Ishikawa (cell line): ENCODE measurements at regions not wholly inside any gene's neighbourhood (a gene's known extent, or its start where the extent isn't known, plus 50 kb on each side); places are given as distances from the start of the nearest gene placed in this dataset.

Experiments used
- CREB1 ChIP-seq: IDR thresholded peaks from 2 replicates; pipeline ENCODE4 v1.6.1; 2012; ENCODE audit warnings: low read depth
- EGR1 ChIP-seq: IDR thresholded peaks from 2 replicates; pipeline ENCODE4 v1.6.1; 2012
- EP300 ChIP-seq: IDR thresholded peaks from 2 replicates; pipeline ENCODE4 v1.6.1; 2012; ENCODE audit warnings: borderline replicate concordance
- FOXM1 ChIP-seq: IDR thresholded peaks from 2 replicates; pipeline ENCODE4 v1.6.1; 2012; ENCODE audit warnings: low read depth, borderline replicate concordance
- MAX ChIP-seq: IDR thresholded peaks from 2 replicates; pipeline ENCODE4 v1.6.1; 2012
- NFIC ChIP-seq: IDR thresholded peaks from 2 replicates; pipeline ENCODE4 v1.6.1; 2012
- RAD21 ChIP-seq: IDR thresholded peaks from 2 replicates; pipeline ENCODE4 v1.6.1; 2012; ENCODE audit warnings: low read depth
- TAF1 ChIP-seq: IDR thresholded peaks from 2 replicates; pipeline ENCODE4 v1.6.1; 2012; ENCODE audit warnings: low read depth, mild to moderate bottlenecking
- TCF12 ChIP-seq: IDR thresholded peaks from 2 replicates; pipeline ENCODE4 v1.6.1; 2012; ENCODE audit warnings: low read depth
- TEAD4 ChIP-seq: IDR thresholded peaks from 2 replicates; pipeline ENCODE4 v1.6.1; 2012
- YY1 ChIP-seq: IDR thresholded peaks from 2 replicates; pipeline ENCODE4 v1.6.1; 2012; ENCODE audit warnings: low read depth
- ZBTB7A ChIP-seq: IDR thresholded peaks from 2 replicates; pipeline ENCODE4 v1.6.1; 2012; ENCODE audit warnings: low read depth
- TF ChIP-seq, protein P1 (sequence below): IDR thresholded peaks from 2 replicates; pipeline ENCODE4 v1.6.1; 2012; ENCODE audit warnings: low read depth, mild to moderate bottlenecking
- TF ChIP-seq, protein P2 (sequence below): IDR thresholded peaks from 2 replicates; pipeline ENCODE4 v1.6.1; 2012

DNA sequence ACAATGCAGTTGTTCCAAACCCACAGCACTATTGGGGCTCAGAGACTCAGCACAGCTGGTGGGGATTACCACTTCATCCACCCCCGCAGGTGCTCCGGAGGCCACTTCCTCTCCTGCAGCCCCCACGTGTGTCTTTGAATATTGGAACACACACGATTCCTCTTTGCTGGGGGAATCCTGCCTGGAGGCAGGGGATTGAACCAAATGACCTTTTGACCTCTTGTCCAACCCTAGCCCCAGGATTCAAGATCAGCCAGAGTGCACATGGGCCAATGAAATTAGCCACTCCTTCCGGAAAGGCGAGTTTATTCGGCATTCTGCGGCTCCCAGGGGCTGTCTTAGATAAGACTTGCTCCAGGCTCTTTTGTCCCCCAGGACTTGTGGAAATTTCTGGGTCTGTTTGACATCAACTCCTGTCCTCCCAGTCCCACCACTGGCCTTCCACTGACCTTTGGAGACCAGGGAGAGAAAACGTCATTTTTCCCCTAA is 350.2 kb downstream of the FOXL1 start:
- TF ChIP-seq, protein P1, sequence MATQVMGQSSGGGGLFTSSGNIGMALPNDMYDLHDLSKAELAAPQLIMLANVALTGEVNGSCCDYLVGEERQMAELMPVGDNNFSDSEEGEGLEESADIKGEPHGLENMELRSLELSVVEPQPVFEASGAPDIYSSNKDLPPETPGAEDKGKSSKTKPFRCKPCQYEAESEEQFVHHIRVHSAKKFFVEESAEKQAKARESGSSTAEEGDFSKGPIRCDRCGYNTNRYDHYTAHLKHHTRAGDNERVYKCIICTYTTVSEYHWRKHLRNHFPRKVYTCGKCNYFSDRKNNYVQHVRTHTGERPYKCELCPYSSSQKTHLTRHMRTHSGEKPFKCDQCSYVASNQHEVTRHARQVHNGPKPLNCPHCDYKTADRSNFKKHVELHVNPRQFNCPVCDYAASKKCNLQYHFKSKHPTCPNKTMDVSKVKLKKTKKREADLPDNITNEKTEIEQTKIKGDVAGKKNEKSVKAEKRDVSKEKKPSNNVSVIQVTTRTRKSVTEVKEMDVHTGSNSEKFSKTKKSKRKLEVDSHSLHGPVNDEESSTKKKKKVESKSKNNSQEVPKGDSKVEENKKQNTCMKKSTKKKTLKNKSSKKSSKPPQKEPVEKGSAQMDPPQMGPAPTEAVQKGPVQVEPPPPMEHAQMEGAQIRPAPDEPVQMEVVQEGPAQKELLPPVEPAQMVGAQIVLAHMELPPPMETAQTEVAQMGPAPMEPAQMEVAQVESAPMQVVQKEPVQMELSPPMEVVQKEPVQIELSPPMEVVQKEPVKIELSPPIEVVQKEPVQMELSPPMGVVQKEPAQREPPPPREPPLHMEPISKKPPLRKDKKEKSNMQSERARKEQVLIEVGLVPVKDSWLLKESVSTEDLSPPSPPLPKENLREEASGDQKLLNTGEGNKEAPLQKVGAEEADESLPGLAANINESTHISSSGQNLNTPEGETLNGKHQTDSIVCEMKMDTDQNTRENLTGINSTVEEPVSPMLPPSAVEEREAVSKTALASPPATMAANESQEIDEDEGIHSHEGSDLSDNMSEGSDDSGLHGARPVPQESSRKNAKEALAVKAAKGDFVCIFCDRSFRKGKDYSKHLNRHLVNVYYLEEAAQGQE = no peak
- TF ChIP-seq YY1 (no peak), TEAD4 (no peak), RAD21 (no peak)
- TF ChIP-seq, protein P2, sequence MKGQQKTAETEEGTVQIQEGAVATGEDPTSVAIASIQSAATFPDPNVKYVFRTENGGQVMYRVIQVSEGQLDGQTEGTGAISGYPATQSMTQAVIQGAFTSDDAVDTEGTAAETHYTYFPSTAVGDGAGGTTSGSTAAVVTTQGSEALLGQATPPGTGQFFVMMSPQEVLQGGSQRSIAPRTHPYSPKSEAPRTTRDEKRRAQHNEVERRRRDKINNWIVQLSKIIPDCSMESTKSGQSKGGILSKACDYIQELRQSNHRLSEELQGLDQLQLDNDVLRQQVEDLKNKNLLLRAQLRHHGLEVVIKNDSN = no peak

GRCh38 chr16:86929057-86929871 is 350.9 kb downstream of the FOXL1 start:
- TF ChIP-seq TAF1 (no peak), ZBTB7A (no peak), EGR1 (no peak), FOXM1 (no peak), RAD21 (no peak), CREB1 (no peak), NFIC (no peak)
- TF ChIP-seq, protein P2 = no peak

- no peak for TF ChIP-seq TAF1
- TF ChIP-seq TCF12 = no peak
- TF ChIP-seq, protein P2 = no peak
- TF ChIP-seq EGR1 = no peak
- no peak for TF ChIP-seq NFIC
- TF ChIP-seq RAD21 = no peak
- TF ChIP-seq YY1 = no peak
- no peak for TF ChIP-seq CREB1
- TF ChIP-seq ZBTB7A = no peak
- no peak for TF ChIP-seq TEAD4
- no peak for TF ChIP-seq EP300
- TF ChIP-seq FOXM1 = no peak
These were observed 351.7 kb downstream of the FOXL1 start for GRCh38 chr16:86930001-86930400.

DNA sequence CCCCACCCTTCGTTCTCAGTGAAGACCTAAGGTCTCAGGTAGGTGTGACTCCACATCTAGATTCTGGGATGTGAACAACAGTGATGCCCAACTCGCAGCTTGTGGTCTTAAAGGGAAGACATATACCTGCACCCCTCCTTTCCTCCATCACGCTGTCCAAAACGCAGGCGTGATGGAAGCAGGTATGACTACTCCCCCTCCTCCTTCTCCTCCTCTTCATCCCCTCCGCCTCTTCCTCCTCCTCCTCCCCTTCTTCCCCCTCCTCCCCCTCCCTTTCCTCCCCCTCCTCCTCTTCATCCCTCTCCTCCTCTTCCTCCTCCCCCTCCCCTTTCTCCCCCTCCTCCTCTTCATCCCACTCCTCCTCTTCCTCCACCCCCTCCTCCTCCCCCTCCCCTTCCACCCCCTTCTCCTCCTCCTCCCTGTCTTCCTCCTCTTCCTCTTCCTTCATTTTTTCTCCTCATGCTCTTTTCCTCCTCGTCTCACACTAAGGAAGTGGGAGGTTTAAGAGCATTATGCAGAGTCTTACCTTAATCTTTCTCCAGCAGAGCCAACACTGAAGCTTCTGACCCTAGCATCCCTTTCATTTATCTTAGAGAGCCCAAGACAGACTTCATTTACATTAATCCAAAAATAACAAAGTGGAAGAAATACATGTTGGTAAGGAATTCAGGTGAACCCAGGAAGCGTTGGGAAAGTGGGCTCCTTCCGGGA is 352.5 kb downstream of the FOXL1 start:
- no peak for TF ChIP-seq TCF12

DNA sequence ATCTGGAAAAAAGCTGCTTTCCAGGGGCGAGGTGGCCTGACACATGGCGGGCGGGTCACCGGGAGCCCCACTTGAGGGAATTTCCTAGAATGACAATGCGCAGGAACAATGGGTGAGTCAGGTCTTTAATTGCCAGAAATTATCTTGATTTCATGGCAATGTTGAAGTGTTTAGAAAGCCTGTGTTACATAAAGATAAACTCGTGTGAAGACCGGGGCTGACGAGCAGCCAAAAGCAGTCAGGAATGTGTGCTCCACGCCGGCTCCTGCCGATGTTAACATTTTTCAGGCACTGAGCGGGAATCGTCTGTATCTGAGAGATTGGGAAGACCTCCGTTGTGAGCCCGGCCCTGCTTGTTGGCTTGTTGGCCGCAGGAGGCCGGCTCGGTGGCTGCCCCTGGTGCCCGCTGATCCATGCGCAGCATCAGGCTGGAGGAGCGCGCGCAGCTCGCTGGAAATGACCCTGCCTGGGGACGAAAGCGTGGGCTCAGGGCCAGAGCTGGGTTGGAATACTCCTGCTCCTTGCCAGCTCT is 353.1 kb downstream of the FOXL1 start:
- TF ChIP-seq, protein P1 = no peak
- TF ChIP-seq YY1 = no peak
- no peak for TF ChIP-seq CREB1
- TF ChIP-seq MAX = no peak
- no peak for TF ChIP-seq RAD21
